HG03175 (cell line): ENCODE measurements at regions not wholly inside any gene's neighbourhood (a gene's known extent, or its start where the extent isn't known, plus 50 kb on each side); places are given as distances from the start of the nearest gene placed in this dataset.

Experiments
- ATAC-seq: cut with Tn5 transposase; IDR thresholded peaks from one replicate; pipeline ENCODE4 v1.9.1; 2021; ENCODE audit warnings: mild to moderate bottlenecking, moderate library complexity; ENCODE audit not compliant: unreplicated experiment

- no peak for ATAC-seq
These were observed 59.7 kb upstream of the LMO1 start for GRCh38 chr11:8323161-8323935.

- no peak for ATAC-seq
These were observed 58.2 kb upstream of the LMO1 start for GRCh38 chr11:8321876-8322275.

- ATAC-seq, result no peak
These were observed 56.4 kb upstream of the LMO1 start for GRCh38 chr11:8320076-8320475.

GRCh38 chr11:8318536-8318935, 54.9 kb upstream of the LMO1 start:
- ATAC-seq, result no peak

- no peak for ATAC-seq
These were observed 53.5 kb upstream of the LMO1 start for GRCh38 chr11:8317159-8317558.

- ATAC-seq, result no peak
These were observed 52.3 kb upstream of the LMO1 start for GRCh38 chr11:8315954-8316353.

GRCh38 chr11:8315463-8315862, 51.8 kb upstream of the LMO1 start:
- ATAC-seq, result no peak

GRCh38 chr11:8314916-8315315, 51.2 kb upstream of the LMO1 start:
- no peak for ATAC-seq

GRCh38 chr11:8313504-8314090, 49.9 kb upstream of the LMO1 start:
- no peak for ATAC-seq
